22Rv1 (cell line): ENCODE measurements at regions not wholly inside any gene's neighbourhood (a gene's known extent, or its start where the extent isn't known, plus 50 kb on each side); places are given as distances from the start of the nearest gene placed in this dataset.

ENCODE experiments used
- CTCF ChIP-seq: fragments of 450-650 bp; IDR thresholded peaks from 2 replicates; pipeline ENCODE4 v1.5.1; 2017; ENCODE audit warnings: mild to moderate bottlenecking
- ZFX ChIP-seq: fragments of 450-650 bp; IDR thresholded peaks from 2 replicates; pipeline ENCODE4 v1.6.1; 2017; ENCODE audit warnings: antibody characterized with exemption, borderline replicate concordance

GRCh38 chr13:99717959-99718674 lies 216.8 kb downstream of the TM9SF2 start:
- TF ChIP-seq CTCF (no peak), ZFX (no peak)
